GM19035 (cell line): ENCODE measurements at regions not wholly inside any gene's neighbourhood (a gene's known extent, or its start where the extent isn't known, plus 50 kb on each side); places are given as distances from the start of the nearest gene placed in this dataset.

Source experiments
- ATAC-seq: cut with Tn5 transposase; IDR thresholded peaks from one replicate; pipeline ENCODE4 v1.9.1; 2021; ENCODE audit not compliant: unreplicated experiment

DNA sequence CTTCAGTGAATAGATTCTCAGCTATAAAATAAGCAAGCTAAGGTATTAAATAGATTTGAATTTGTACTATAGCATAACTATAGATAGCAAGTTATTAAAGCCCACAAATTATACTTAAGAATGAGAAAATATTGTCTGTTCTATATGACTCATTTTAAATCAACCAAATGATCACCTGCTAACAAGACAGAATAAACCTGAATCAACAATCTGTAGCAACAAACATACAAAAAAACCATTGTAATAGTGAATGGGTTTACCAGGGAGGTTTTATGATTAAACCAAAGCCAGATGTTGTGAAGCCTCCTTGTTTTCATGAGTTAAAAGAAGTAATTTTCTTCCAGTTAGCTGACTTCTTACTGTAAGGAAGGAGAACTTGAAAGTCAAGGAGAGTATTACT, 71.9 kb upstream of the HTR1B start:
- no peak for ATAC-seq

DNA sequence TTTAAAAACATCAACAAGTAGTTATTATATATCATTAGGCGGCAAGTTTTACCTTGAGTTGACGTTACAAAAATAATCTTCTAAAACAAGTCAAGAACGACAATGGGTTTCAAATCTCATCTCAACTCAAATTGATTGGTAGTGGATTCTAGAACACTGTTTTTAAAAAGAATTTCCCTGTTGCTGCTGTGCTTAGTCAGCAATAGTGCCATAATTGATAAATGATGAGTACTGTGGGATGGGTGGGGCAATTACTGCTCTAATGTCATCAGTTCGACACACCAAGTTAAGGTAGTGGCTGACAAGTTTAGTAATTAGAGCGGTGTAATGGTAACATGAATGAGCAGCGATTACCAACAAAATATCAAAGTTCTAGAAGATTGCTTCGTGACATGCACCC, 73.4 kb upstream of the HTR1B start:
- ATAC-seq: no peak

DNA sequence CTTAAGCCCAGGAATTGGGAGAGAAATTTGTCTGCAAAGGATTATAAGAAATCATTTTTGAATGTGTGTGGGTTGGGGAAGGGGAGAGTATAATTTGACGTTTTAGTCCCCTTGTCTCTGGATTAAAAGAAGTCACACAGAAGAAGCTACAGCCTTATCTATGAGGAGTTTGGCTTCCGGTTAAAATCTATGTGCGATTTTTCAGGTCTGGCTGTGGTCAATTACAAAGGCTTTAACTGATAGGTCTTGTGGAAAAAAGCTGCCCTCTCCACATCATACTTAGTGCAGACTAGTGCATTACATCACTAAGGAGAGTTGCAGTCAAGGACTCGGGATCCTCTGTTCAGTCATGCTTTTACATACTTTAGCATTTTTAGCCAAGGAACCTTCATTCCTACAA, 80.3 kb upstream of the HTR1B start:
- no peak for ATAC-seq

DNA sequence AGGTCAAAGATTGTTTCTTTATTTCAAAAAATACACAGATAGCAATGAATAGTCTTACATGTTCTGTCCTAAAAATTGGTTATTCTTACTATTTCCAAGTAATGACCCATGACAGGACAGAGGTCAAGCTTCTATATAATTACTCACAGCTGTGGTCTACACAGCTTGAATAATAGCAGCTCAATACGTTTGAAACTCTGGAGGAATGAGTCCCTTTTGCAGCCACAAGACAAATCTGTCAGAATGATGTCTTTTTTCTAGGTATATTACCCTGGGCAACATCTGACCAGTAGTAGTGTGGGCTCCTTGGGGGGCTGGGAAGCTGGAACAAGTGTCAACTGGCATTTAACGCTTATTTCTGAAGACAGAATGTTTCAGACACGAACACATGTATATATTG, 84.9 kb upstream of the HTR1B start:
- peak; percentile 45 for ATAC-seq

DNA sequence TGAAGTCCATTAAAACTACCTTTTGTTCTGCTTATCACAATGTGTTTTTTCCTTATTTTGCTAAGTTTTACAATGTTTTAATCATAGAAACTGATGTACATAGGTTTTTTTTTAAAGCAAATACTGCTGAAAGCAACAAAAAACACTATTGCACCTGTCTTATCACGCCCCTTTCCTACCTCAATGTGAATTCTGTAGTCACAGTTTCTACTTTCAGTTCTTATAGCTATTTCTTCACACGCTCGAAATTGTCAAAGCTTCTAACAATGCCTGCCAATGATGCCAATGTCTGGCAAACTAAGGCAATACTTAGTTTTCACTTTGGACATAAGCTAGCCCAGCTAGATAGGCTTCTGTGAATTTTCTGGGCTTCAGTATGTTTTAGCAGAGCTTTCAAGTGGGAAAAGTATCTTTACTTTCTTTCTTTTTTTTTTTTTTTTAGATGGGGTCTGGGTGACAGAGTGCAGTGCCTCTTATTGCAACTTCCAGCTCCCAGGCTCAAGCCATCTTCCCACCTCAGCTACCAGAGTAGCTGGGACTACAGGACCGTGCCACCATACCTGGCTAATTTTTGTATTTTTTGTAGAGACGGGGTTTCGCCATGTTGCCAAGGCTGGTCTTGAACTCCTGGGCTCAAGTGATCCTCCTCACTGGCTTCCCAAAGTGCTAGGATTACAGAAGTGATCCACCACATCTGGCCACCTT, 85.5 kb upstream of the HTR1B start:
- peak; percentile 75 for ATAC-seq

DNA sequence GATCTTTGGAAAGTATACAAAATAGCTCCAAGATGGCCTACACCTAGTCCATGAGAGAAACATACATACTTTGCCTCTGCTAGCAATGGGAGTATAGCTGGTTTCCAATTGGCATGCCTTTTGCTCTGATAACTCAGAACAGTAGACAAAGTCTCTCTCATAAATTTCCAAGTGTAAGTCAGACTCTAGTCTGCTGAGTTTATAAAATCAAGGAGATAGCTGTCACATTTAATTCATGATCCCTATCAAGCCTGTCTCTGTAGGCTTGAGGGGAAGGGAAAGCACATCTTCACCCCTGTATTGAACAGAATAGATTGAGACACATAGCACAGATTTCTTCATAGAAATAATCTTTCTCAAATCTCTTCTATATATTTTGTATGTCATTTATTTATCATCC, 87.8 kb upstream of the HTR1B start:
- no peak for ATAC-seq

DNA sequence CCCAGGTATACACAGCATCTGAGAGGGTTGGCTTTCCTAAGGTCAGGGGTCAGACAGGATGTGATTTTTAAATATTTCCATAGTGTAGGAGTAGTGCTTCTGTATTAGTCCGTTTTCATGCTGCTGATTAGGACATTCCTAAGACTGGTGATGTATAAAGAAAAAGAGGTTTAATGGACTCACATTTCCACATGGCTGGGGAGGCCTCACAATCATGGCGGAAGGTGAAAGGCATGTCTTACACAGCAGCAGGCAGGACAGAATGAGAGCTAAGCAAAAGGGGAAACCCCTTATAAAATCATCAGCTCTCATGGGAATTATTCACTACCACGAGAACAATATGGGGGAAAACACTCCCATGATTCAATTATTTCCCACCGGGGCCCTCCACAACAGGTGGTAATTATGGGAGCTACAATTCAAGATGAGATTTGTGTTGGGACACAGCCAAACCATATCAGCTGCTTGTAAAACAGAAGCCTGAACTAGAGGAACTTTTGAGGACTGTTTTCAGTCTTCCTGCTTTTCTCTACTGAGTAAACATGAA, 91.0 kb upstream of the MEI4 start:
- no peak for ATAC-seq

DNA sequence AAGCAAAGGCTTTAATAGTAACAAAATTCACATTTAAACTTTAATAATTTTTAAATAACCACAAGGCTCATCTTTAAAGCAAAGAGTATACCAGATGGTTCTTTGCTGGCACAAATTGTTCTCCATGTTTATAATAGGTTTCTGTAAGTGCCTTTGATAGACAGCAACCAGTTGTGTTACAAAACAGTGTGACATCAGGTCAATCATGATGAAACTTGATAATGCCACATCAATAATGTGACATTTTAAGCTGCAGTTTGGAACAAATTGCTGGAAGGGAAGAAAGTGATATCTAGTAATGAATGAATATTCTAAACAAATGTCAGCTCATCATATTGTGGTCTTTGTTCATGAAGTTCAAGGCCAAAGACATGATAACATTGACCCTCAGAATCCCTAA, 87.5 kb upstream of the MEI4 start:
- no peak for ATAC-seq

DNA sequence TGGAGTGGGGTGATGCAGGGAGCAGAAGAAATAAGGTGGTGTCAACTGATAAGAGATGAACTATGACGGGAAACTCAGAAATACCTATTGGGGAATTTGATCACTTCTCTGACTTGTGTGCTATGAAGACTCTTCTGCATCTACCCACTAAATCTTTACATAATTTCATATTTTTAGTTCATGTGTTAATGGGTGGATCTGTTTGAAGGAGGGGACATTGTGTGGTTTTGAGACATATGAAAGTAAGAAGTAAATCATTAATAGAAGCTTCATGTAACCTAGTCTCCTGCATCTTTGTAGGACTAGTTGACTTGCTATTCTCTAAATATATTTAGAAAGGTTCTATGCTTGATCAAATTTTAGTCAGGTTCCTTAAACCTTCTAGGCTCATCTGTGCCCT, 86.6 kb upstream of the MEI4 start:
- ATAC-seq: no peak

DNA sequence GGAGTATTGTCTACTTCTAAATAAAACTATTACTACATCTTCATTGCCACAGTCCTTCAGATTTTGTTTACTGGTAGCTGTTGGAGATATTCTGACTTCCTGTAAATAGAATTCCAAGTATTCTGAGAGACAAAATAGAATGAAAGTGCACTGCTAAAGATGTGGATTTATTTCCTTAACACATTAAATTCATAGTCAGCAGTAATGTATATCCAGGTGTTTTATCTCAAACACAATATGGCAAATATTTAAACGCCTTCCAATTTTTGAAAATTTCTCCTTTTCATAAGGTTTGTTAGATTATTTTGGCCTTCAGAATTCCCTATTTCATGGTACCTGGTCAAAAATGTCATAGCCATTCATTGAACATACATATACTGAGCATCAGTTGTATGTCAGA, 84.3 kb upstream of the MEI4 start:
- no peak for ATAC-seq

DNA sequence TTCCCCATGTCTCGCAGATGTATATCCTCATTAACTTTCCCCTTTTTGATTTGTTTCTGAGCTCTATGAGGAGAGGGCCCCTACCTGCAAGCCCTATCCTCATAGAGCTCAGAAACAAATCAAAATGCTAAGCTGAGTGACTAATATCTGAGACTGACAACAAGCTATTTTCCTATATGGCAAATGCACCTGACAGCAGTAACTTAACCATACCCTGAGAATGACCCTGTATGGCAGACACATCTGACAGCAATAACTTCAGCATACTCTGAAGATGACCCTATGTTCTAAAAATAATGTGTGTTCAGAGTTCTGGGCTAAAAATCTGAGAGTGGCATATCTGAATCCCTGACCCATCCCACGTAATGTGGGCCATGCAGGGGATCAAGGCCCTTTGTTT, 79.0 kb upstream of the MEI4 start:
- no peak for ATAC-seq

DNA sequence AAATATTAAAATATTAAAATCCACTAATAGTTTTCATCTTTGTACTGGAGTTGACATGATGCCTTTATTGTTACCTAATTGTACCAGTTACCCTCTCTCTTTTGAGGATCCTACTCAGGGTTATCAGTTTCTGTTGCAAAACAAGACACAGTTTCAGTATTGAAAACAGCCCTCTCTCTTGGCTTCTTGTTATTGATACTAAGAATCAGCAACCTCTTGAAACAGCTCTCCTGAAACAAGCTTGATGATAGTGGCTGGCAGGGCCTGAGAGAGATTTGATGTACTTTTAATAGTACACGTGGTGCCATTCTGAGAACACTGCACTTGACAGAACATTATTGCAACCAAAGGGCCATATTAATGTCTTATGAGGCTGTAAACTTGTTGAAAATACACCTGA, 64.9 kb upstream of the MEI4 start:
- ATAC-seq: no peak
